Epithelial cell of proximal tubule (primary cell): ENCODE measurements at regions not wholly inside any gene's neighbourhood (a gene's known extent, or its start where the extent isn't known, plus 50 kb on each side); places are given as distances from the start of the nearest gene placed in this dataset.

Experiments
- DNase-seq: peaks from one replicate; pipeline ENCODE4 v3.0.0-alpha.2; 2011; ENCODE audit warnings: low read depth
- H3K4me3 ChIP-seq: 2 replicates; pipeline ENCODE4 v1.5.1; 2011; ENCODE audit warnings: low read depth, mild to moderate bottlenecking, low read length
- TF ChIP-seq, protein P1 (sequence below): conservative IDR thresholded peaks from 2 replicates; pipeline ENCODE4 v1.5.1; 2012; ENCODE audit warnings: low read depth, mild to moderate bottlenecking, low read length

DNA sequence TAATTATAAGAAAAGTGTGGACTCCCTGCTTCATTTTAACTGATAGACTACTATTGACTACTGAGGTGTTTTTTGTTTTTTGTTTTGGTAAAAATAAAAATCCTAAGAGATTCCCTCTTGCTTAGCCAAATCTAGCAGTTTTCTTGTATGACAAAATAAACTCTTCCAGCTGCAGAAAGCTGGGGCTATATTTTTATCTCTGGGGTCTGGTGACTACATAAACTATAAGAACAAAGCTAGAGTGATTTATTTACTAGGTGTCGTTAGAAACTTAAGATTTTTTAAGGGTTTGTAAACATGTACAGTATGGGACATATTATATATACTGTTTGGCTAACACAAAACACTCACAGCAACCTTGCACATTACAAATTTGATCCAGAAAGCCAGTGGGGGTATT, 467.4 kb upstream of the MPDZ start:
- TF ChIP-seq, protein P1, sequence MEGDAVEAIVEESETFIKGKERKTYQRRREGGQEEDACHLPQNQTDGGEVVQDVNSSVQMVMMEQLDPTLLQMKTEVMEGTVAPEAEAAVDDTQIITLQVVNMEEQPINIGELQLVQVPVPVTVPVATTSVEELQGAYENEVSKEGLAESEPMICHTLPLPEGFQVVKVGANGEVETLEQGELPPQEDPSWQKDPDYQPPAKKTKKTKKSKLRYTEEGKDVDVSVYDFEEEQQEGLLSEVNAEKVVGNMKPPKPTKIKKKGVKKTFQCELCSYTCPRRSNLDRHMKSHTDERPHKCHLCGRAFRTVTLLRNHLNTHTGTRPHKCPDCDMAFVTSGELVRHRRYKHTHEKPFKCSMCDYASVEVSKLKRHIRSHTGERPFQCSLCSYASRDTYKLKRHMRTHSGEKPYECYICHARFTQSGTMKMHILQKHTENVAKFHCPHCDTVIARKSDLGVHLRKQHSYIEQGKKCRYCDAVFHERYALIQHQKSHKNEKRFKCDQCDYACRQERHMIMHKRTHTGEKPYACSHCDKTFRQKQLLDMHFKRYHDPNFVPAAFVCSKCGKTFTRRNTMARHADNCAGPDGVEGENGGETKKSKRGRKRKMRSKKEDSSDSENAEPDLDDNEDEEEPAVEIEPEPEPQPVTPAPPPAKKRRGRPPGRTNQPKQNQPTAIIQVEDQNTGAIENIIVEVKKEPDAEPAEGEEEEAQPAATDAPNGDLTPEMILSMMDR = no peak
- no peak overlapping the region for H3K4me3 ChIP-seq
- no peak for DNase-seq

GRCh38 chr9:13744261-13744901, 464.9 kb upstream of the MPDZ start:
- H3K4me3 ChIP-seq = no peak overlapping the region
- TF ChIP-seq, protein P1 = no peak
- no peak for DNase-seq

- no peak overlapping the region for H3K4me3 ChIP-seq
- TF ChIP-seq, protein P1 = no peak
- DNase-seq = no peak
Observed at GRCh38 chr9:13737885-13738284, 458.4 kb upstream of the MPDZ start.

DNA sequence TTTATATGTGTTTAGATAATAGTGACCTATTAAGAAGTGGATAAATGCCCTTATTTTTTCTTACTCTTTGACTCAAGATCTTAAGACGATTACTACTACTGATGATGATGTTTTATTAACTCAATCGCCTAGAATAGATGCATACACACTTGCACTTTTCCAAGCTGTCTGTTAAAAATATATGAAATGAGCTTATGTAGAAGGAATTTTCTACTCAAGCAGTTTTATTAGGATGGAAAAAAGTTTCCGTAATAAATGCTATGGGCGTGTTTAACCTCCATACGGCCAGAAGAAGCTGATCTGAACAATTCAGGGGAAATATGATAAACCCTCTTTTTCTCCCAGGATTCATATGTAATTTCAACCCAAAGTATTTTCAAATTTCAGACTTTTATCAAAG, 455.7 kb upstream of the MPDZ start:
- no peak for DNase-seq
- TF ChIP-seq, protein P1 = no peak
- H3K4me3 ChIP-seq = no peak overlapping the region

DNA sequence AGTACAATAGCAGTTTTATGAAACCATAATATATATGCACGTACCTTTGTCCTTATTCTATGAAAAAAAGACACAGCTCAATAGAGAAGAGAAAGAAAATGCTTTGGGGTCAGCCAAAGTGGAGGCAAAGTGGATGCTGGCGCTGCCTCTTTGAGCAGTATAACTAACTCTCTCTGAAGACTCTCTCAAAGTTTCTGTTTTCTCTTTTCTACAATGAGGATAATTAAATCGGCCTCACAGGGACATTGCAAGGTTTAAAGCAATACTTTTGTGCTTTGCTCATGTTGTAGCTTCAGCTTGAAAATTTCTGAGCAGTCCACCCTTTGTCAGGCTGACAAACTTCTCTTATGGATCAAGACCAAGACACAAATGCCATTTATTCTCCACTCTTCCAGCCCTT, 455.1 kb upstream of the MPDZ start:
- TF ChIP-seq, protein P1 = no peak
- DNase-seq = no peak
- no peak overlapping the region for H3K4me3 ChIP-seq

DNA sequence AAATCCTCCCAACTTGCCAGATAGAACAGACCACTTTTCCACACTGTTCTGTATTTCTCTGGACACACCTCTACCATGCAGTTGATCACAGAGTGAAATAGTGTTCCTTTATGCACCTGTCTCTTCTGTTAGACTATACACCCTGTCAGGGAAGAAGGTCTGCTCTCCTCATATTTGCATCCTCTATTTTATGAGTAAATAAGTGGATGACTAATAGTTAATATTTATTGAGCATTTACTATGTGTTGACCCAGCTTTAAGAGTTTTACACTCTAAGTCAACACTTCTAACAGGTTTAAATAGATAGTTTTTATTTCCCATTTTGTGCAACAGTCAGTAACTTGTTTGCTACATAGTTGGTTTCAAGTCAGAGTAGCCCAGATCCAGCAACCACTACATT, 452.8 kb upstream of the MPDZ start:
- TF ChIP-seq, protein P1 = no peak
- H3K4me3 ChIP-seq = no peak overlapping the region
- no peak for DNase-seq

- TF ChIP-seq, protein P1 = no peak
- H3K4me3 ChIP-seq = no peak overlapping the region
- no peak for DNase-seq
Observed at GRCh38 chr9:13731637-13732036, 452.1 kb upstream of the MPDZ start.
